PC-9 (cell line): ENCODE measurements at regions not wholly inside any gene's neighbourhood (a gene's known extent, or its start where the extent isn't known, plus 50 kb on each side); places are given as distances from the start of the nearest gene placed in this dataset.

Source experiments
- EZH2 ChIP-seq: fragments of 200-600 bp; sonication (generic); IDR thresholded peaks from 2 replicates; pipeline ENCODE4 v1.8.0; 2017; ENCODE audit warnings: antibody characterized with exemption, low read depth
- TF ChIP-seq, protein P1 (sequence below): fragments of 200-600 bp; sonication (generic); conservative IDR thresholded peaks from 2 replicates; pipeline ENCODE4 v1.6.1; 2017; ENCODE audit warnings: mixed run types, antibody characterized with exemption, mild to moderate bottlenecking, moderate library complexity

DNA sequence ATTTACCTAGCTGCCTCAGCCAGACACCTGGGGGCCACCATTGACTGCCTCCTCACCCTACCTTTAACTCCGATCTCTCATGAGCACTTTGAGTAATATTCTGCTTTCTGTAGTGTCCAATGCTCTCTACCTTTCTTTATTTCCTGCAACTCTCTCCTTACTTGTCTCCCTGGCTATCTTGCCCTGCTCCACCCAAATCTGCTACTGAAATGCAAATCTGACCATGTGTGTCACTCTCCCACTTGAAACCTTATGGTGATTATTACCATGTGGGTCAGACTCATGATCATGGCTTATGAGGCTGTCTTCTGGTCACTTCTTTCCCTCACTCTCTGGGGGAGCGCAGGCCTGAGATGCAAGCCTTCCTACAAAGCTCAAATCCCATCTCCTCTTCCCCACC lies 83.3 kb downstream of the INSIG2 start:
- TF ChIP-seq, protein P1, sequence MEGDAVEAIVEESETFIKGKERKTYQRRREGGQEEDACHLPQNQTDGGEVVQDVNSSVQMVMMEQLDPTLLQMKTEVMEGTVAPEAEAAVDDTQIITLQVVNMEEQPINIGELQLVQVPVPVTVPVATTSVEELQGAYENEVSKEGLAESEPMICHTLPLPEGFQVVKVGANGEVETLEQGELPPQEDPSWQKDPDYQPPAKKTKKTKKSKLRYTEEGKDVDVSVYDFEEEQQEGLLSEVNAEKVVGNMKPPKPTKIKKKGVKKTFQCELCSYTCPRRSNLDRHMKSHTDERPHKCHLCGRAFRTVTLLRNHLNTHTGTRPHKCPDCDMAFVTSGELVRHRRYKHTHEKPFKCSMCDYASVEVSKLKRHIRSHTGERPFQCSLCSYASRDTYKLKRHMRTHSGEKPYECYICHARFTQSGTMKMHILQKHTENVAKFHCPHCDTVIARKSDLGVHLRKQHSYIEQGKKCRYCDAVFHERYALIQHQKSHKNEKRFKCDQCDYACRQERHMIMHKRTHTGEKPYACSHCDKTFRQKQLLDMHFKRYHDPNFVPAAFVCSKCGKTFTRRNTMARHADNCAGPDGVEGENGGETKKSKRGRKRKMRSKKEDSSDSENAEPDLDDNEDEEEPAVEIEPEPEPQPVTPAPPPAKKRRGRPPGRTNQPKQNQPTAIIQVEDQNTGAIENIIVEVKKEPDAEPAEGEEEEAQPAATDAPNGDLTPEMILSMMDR: no peak
- no peak for TF ChIP-seq EZH2
